UCSD-AML1 (cell line): ENCODE measurements at regions not wholly inside any gene's neighbourhood (a gene's known extent, or its start where the extent isn't known, plus 50 kb on each side); places are given as distances from the start of the nearest gene placed in this dataset.

Experiments used
- DNase-seq: peaks from one replicate; lab custom pipeline; 2025; ENCODE audit not compliant: unreplicated experiment; lab: John Stamatoyannopoulos, UW

DNA sequence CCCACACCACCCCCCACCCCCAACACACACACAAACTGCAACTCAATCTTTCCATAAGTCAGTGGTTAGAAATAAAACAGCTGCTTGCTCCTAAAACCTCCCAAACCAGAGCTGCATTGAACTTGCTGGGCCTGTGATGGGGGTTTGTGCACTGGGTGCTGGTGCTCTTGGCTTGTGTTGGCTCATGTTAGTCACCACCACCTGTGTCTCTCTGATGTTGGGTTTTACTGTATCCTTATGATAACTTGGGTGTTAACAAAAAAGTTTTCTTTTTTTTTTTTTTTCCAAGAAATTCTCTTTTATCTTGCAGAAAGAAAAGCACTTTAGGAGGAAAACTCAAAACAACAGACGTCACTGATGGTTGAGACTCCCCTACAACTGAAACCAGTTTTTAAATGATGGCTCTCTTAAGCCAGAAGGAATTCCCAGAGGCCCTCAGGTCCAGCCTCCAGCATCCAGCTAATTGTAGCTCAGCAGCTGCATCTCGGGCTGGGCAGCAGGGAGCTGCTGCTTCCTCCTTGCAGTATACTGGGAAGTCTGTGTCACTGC lies 79.9 kb upstream of the DRD2 start:
- no peak for DNase-seq

DNA sequence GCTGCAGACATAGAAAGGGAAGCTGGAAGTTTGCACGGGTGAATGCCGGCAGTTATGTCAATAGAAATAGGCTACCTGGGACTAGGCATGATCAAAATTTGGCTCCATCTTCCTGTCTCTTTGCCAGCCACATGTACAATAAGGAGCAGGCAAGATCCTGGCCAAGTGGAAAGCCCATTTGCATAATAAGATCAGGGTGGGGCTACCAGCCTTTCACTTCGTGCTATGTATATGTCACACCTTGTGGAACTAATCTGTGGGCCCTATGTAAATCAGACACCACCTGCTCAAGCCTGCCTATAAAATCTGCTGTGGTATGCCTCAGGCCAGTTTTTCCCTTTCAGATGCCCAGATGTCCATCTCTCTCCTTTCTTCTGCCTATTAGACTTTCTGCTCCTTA lies 79.3 kb upstream of the DRD2 start:
- no peak for DNase-seq

DNA sequence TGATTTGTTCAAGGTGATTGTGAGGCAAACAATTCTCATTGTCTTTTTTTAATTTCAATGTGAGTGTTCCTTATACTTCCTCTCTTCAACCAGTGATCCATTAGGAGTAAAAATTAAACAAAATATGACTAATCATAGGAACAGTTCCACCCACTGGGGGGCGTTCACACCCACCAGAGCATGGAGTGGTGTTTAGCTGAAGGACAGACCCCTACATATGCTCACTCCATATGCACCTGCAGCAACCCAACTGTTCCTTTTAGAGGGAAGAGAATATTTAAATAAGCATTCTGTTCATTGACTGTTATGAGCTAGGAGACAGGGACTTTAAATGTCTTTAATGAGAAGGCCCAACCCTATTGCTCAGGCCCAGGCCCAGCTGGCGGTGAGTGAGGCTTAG lies 78.7 kb upstream of the DRD2 start:
- DNase-seq = no peak

DNA sequence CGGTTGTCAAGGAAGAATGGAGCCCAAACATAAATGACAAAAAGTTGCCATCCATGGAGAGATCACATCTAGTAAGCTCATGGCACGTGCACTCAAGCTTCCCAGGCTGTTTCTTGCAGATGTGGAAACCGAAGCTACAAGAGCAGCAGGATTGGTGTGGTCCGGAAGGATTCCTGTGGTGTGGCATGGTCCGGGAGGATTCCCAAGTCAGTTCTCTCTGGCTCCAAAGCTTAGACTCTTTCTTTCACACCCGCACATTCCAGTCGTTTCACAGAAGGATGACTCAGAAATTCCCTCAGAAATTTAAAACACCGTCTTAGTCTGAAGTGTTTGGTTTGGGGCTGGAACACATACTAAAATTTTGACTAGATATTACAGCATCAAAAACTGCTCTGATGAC lies 78.0 kb upstream of the DRD2 start:
- DNase-seq = no peak

DNA sequence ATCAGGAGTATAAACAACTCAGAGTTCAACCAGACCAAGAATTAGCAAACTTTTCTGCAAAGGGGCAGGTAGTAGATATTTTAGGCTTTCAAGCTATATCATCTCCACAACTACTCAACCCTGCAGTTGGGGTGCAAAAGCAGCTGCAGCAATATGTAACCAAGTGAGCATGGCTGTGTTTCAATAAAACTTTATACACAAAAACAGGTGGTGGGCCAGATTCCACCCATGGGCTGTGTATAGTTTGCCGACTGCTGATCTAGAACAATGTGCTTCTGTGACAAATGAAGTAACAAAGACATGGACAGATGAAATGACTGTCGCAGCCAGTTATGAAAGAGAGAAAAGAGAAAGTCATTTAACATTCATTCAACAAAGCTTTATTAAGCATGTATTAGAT lies 77.1 kb upstream of the DRD2 start:
- no peak for DNase-seq

DNA sequence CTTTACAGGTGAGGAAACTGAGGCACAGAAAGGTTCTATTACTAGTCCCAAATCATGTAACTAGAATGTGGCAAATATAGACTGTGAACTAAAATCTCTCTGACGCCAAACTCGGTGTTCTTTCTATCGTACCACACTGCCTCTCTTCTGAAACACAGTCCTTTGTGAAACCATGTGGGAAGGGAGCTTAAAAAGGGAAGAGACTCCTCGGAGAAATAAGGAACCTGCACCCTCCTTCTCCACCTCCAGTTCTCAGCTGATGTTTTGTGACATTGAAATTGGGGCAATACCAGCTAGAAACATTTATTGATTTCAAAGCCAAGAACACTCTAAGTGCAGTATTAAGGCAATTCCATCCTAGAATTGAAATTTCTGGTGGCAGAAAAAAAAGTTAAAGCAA lies 76.4 kb upstream of the DRD2 start:
- DNase-seq = no peak

DNA sequence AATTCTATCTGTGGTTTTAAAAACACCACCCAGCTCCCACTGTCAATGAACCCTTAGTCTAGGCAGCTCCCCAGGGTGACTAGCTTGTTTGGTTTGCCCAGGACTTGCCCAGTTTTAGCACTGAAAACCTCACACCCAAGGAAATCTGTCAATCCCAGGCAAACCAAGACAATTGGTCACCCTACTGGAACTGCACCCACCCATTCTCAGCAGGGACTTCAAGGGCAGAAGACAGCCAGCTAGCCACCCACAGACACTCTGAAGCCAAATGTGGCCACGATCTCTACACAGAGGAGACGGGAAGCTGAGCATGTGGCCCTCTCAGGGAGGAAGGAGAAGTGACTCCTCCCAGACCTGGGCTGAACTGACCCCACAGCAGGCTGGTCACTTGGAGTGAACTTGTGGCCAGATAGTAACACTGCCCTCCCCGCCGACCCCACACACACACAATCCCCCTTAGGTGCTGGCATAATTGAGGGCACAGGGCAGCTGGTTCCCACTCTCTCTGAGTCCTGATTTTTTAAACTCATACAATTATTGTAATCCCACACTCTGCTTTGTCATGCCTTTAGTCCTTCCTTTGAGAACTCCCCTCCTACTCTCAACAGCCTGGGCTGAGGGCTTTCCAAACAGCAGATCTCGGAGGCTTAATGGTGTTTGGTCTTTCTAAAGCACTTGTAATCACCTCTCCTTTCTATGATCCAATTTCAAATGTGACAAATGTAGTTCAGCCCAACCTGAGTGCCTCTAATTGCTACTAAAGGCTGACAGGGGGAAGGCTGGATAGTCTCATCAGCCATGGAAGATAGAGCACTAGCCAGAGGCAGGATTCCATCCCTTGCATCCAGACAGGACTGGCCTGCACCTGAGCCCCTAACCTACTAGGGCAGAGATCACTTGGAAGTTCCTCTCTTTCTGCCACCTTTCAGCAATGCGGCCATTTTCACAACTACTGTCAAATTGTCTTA lies 74.7 kb upstream of the DRD2 start:
- DNase-seq = no peak

DNA sequence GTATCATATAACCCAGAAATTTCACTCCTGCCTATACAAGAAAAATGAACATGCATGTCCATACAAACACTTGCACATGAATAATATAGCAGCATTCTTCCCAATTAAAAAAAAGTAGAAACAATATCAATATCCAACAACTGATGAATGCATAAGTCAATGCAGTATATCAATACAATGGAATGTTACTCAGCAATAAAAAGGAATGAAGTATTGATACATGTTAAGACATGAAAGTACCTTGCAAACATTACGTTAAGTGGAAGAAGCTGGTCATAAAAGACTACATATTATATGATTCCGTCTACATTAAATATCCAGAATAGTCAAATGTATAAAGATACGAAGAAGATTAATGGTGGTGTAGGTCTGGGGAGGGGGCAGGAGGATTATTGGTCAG lies 73.9 kb upstream of the DRD2 start:
- DNase-seq = no peak

DNA sequence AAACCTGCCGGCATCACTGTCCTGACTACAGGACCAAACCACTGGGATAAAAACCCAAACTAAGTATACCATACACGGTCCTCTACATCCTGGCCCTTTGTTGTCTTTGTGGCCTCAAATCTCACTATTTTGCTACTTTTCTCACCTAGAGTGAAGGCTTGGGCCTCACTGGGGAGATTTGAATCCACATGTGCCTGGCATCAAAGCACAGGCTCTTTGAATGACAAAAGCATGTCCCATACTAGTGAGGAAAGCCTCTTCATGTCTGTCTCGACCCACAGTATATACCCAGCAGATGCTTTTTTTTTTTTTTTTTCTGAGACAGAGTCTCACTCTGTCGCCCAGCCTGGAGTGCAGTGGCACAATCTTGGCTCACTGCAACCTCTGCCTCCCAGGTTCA lies 72.5 kb upstream of the DRD2 start:
- DNase-seq = no peak

DNA sequence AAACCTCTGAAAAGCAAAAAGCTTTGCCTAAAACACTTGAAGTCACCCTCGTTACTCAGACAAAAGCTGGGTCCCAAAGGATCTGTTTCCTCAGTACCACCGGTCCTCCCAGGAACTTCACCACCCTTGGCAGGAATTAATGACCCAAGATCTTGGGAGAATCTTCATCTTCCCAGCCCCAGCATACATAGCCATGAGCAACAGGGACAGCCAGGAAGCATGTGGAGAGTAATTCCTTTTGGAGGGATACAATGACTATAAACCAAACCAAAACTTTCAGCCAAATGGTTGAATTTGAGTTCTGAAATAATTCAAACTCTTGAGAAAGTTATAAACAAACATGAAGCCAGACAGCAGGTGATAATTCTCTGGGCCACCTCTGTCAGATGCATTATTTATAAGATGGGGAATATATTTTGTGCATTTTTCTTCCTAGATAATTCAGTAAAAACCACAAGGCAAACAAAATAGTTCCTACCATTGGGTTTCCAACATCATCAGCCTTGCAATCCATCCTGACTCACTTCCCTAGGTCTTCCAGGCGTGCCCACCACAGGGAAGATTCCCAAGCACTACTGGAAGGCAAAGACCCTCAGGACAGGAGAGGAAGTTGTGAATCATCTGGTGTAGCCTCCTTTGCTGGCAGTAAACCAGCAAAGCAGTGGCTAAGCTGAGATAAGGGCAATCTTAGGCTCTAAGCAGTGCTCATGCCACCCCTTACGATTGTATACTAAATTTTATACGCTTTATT lies 71.7 kb upstream of the DRD2 start:
- DNase-seq = no peak

DNA sequence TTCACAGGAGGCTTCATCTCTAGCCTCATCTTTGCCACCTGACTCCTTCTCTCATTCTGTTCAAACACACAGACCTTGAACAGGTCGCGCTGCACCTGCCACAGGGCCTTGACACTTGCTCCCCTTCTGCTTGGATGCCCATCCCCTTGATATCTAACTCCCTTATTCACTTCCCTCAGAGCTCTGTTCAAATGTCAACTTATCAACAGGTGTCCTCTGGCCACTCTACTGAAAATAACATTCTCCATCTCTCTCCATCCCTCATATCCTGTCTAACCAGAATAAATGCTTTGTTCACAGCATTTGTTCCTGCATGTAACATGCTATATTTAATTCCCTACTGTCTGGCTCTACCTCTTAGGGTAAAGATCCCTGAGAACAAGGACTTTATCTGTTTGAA lies 67.2 kb upstream of the DRD2 start:
- DNase-seq = no peak

DNA sequence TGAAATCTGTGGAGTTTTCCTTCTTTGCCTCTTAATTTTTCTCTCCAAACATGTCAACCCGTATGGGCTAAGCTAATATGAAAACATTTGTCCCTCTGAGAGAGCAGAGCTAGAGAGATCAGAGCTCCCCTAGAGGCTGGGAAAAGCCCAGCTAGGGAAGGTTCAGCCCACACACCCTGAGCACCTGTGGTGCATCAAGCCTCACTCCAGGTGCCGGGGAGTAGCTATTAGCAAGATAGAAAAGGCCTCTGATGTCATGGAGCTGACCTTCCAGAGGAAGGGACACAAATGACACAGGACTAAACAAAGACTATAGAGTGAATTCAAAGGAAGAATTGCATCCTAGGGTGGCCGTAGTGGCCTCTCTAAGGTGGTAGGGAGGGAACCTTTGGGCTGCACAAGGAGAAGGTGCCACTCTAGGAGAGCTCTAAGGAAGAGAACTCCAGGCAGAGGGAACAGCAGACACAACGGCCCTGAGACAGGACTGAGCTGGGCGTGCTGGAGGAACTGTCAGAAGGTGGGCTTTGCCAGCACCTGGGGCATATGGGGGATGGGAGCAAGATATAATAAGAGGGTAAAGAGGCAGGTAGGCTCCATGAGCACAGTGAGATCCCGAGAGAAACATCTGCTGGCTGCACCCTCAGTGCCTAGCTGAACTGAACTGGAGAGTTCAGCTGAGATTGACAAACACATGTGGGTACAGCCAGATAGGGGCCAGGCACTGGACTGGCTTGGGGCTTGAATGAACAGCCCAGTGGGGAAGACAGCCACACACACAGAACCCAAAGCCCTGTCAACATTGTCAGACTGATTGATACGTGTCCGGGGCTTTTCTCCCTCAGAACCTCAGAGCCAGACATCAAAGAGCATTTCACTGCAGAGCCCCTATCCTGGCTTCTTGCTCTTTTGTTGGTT lies 65.5 kb upstream of the DRD2 start:
- DNase-seq = no peak

DNA sequence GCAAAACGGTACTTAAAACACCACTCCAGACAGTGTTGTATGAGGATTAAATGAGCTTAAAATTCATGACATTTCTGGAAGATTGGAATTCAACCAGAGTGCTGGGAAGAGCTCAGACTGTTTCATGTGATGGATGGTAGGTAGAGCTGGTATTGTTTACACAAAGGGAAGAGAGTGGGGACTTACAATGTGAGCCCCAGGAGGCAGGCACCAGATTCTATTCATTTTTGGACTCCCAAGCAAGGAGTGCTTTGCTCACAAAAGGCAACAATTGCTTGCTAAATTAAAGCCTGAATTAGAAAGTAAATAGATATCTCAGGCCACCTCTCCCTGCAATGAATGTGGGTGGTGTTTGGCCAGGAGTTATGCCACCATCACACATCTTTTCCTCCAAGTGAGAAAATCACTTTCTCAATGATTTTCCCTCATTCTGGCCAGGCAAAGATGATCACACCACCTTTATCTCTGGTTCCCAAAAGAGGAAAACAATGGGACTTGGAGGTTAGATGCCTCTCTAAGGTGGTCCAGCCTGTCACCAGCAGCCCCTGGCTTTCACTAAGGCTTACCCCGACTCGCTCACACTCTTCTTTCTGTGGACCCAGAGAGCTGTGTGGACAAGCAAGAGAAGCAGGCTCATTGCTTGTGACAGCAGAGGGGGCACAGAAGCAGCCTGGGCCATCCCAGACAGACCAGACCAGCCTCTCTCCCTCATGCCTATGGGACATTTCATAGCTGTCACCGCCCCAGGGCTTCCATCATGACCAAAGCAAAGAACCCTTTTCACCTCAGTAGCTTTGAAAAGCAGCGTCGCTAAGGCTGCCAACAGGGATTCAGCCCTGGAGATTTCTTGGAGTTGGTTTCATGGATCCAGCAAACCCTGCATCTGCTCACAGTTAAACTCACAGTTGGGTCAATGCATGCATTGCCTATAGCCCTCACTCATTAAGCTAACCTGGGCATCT lies 63.5 kb upstream of the DRD2 start:
- no peak for DNase-seq

DNA sequence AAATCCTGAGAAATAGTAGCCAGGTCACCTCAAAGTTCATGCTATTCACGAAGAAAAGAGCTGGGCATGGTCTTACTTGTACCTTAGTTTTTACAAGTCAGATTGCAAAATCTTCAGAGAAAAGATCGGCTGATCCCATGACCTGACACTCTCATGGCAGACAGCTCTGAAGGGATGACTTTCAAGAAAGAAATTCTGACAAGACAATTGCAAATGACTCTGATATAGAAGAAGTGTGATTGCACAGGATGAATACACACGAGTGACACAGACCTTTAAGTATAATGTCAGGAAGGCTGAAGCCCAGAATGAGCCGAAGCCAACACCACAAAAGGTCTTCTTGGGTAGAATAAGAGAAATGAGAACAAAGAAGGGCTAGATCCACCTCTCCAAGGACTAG lies 59.4 kb upstream of the DRD2 start:
- DNase-seq = no peak

DNA sequence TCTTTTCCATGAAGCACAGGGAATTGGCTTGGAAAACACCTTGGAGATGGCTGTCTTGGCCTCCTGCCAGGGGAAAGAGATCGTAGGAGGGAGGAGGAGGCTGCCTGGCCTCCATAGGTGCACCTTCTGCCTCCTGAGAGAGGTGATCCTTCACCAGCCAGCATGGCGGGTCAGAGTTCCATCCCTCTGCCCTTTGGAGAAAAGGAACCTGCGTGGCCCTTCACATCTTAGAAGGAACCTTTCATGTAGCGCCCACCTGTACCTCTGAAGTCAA lies 58.2 kb upstream of the DRD2 start:
- DNase-seq = no peak

DNA sequence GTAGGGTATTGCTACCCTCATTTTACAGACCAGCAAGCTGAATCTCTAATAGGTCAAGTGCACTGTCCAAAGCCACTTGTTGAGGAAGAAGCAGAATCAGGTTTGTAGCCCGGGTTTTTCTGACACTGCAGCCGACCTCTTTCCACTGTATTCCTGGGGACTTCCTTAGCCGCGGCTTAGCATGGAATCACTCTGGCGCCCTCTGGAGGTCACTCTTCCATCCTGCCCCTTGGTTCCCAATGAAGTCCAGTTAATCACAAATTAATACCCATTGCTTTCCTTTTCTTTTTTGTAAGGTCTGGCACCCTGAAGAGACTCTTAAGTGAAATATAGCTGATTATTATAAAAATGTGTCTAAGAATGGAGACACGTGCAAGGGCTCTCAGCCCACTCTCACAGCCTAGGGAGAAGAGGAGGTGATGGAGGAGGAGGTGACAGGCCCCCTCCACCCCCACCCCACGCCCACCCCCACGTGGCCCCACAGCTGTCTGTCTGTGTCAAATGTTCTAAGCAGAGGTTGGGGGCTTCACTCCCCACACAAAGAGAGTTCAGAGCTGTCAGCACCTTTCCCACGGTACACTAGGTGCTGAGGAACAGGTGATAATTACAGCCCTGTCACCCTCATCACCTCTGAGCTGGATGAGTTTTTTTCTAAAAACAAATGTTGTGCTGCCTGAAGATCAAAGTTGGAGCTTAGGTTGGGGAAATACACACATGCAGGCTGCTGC lies 57.7 kb upstream of the DRD2 start:
- DNase-seq = peak; percentile 56

DNA sequence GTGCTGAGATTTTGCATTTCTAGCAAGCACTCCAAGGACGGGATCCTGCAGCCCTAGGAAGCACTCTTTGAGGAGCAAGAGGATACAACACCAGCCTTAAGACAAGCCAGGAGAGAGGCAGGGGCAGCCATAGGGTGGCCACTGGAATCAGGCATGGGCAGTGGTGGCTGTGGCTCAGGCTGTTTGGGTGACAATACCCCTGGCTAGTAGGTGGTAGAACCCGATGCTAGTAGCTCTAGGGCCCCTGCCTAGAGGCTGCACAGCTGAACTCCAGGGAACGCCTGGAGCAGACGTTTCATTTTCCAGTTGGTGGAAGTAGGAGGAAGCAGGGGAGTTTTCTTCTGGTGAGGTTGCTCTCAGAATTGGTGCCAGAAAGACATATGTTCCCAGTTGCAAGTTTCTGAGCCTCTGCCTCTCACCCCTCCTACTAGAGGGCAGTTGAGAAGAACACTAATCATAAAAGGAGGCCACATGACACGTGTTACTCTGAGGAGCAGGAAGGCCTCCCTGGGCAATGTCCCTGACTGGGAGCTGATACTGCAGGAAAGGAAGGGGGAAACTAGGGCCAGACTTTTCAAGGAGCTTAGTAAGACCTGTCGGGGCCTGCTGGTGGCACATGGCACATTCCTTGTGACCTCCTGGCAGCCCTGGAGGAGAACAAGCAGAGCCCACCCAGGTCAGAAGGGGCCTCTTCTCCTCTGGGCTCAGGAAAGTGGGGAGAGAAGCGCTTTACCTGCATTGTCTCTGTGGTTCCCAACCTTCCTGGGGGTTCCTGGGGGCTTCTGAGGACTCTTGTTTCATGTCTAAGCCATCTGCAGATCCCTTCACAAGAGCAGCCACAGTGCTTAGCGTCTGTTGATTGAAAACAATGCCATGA lies 56.6 kb upstream of the DRD2 start:
- DNase-seq = no peak

DNA sequence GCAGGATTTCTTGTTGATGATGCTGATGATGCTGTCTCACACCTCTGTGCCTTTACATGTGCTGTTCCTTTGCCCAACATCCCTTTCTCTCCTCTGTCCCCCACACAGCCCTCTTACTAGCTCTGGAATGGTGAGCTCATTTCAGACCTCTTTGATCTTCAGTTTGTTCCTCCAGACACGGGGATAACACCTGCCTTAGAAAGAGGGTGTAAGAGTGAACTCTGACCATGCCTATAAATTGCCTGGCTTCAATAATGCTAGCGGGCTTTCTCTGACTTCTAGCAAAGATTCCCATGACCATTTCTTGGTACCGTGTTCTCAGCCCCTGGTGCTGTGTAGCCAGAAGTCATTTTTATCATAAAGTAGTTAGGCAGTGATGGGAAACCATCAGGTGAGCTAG lies 55.9 kb upstream of the DRD2 start:
- no peak for DNase-seq

DNA sequence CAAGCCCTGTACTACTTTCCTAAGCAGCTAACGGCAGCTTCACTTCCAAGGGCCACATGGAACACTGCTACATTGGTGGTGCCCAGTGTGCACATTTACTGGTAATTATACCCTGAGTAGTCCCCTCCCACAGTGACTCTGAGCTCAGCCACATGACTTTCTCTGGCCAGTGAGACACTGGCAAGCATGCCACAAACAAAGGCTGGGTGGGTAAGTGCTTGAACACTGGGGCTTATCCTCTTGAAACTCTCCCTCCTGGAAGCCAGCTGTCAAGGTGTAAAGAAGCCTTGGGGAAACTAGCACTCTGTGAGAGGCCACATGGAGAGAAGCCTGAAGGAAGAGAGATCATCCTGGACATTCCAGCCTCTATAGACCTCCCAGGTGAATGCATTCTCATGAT lies 54.4 kb upstream of the DRD2 start:
- DNase-seq = no peak
